GM12892 (cell line): ENCODE measurements at regions not wholly inside any gene's neighbourhood (a gene's known extent, or its start where the extent isn't known, plus 50 kb on each side); places are given as distances from the start of the nearest gene placed in this dataset.
"Not testable (repeated sequence)": the region's sequence is repeated elsewhere in the genome, so short reads cannot be mapped to it uniquely, and the experiment has no call there.

Experiments used
- DNase-seq: peaks from one replicate; pipeline ENCODE4 v3.0.0; 2011; ENCODE audit not compliant: insufficient read length
- FAIRE-seq: peaks from 2 replicates; lab custom pipeline; 2011; peaks lifted over from hg19 to GRCh38; lab: Jason Lieb, UNC
- POLR2A ChIP-seq: IDR thresholded peaks from 2 replicates; pipeline ENCODE4 v1.6.1; 2011; ENCODE audit warnings: low read depth, low read length, control low read depth
- POLR2AphosphoS5 ChIP-seq: IDR thresholded peaks from 2 replicates; pipeline ENCODE4 v1.6.1; 2011; ENCODE audit warnings: low read depth, low read length, control low read depth
- TAF1 ChIP-seq: IDR thresholded peaks from 2 replicates; pipeline ENCODE4 v1.6.1; 2011; ENCODE audit warnings: low read depth, mild to moderate bottlenecking, control low read depth, low read length, borderline replicate concordance

GRCh38 chr4:100019821-100020220 is 69.7 kb upstream of the H2AZ1 start:
- no peak for FAIRE-seq
- TF ChIP-seq TAF1 (no peak), POLR2AphosphoS5 (no peak), POLR2A (no peak)
- no peak for DNase-seq

- DNase-seq: no peak
- TF ChIP-seq POLR2AphosphoS5: no peak
- TF ChIP-seq TAF1: no peak
- TF ChIP-seq POLR2A: no peak
- FAIRE-seq: no peak
Measured at GRCh38 chr4:100017637-100018310, 67.7 kb upstream of the H2AZ1 start.

- TF ChIP-seq POLR2AphosphoS5 (no peak), POLR2A (no peak), TAF1 (no peak)
- FAIRE-seq (no peak), DNase-seq (no peak)
Measured at GRCh38 chr4:100016191-100016590, 66.1 kb upstream of the H2AZ1 start.

- FAIRE-seq: no peak
- no peak for DNase-seq
- TF ChIP-seq POLR2A (no peak), TAF1 (no peak), POLR2AphosphoS5 (no peak)
Measured at GRCh38 chr4:100014616-100015015, 64.5 kb upstream of the H2AZ1 start.

GRCh38 chr4:100009490-100009889 is 59.4 kb upstream of the H2AZ1 start:
- FAIRE-seq: no peak
- TF ChIP-seq POLR2AphosphoS5 (no peak), POLR2A (no peak), TAF1 (no peak)
- DNase-seq: no peak

- DNase-seq (no peak), FAIRE-seq (no peak)
- TF ChIP-seq POLR2A (no peak), TAF1 (no peak), POLR2AphosphoS5 (no peak)
Measured at GRCh38 chr4:100008048-100008447, 58.0 kb upstream of the H2AZ1 start.

GRCh38 chr4:100006161-100006560 is 56.1 kb upstream of the H2AZ1 start:
- not testable (repeated sequence) for DNase-seq, FAIRE-seq
